HUES48 (cell line): ENCODE measurements at regions not wholly inside any gene's neighbourhood (a gene's known extent, or its start where the extent isn't known, plus 50 kb on each side); places are given as distances from the start of the nearest gene placed in this dataset.

ENCODE experiments used
- H3K27ac ChIP-seq: one replicate; pipeline ENCODE4 v1.7.0; 2013; ENCODE audit warnings: low read depth, low read length, inconsistent platforms
- H3K27me3 ChIP-seq: 2 replicates; pipeline ENCODE4 v1.6.1; 2013; ENCODE audit warnings: mild to moderate bottlenecking, low read length; ENCODE audit not compliant: control insufficient read depth, insufficient read depth
- H3K36me3 ChIP-seq: 2 replicates; pipeline ENCODE4 v1.6.1; 2013; ENCODE audit warnings: low read length; ENCODE audit not compliant: control insufficient read depth, insufficient read depth
- H3K4me1 ChIP-seq: 2 replicates; pipeline ENCODE4 v1.6.1; 2013; ENCODE audit warnings: mild to moderate bottlenecking, low read length; ENCODE audit not compliant: control insufficient read depth, insufficient read depth
- H3K4me3 ChIP-seq: 2 replicates; pipeline ENCODE4 v1.5.1; 2013; ENCODE audit warnings: mild to moderate bottlenecking, low read depth, low read length
- H3K9ac ChIP-seq: 2 replicates; pipeline ENCODE4 v1.6.1; 2013; ENCODE audit warnings: mild to moderate bottlenecking, low read depth, low read length, moderate library complexity
- H3K9me3 ChIP-seq: 2 replicates; pipeline ENCODE4 v1.6.1; 2013; ENCODE audit warnings: low read length; ENCODE audit not compliant: control insufficient read depth, insufficient read depth

- Histone ChIP-seq H3K4me1 (no peaks in the 10 kb centered on the region), H3K27ac (no peak overlapping the region), H3K27me3 (no peaks in the 10 kb centered on the region)
Observed at GRCh38 chr4:126890383-126890782, 742.4 kb upstream of the INTU start.

GRCh38 chr4:126890994-126891393, 741.8 kb upstream of the INTU start:
- no peaks in the 10 kb centered on the region for H3K36me3 ChIP-seq
- H3K9ac ChIP-seq = no peak overlapping the region
- no peak overlapping the region for H3K27ac ChIP-seq
- H3K9me3 ChIP-seq = peaks cover 4% of the 10 kb centered on the region
- no peaks in the 10 kb centered on the region for H3K4me1 ChIP-seq
- no peak overlapping the region for H3K4me3 ChIP-seq
- H3K27me3 ChIP-seq = no peaks in the 10 kb centered on the region

More at GRCh38 chr4:126890383-126890782, 742.4 kb upstream of the INTU start:
- H3K36me3 ChIP-seq = no peaks in the 10 kb centered on the region
- no peak overlapping the region for H3K9ac ChIP-seq
- no peak overlapping the region for H3K4me3 ChIP-seq
- H3K9me3 ChIP-seq = no peaks in the 10 kb centered on the region

- Histone ChIP-seq H3K36me3 (no peaks in the 10 kb centered on the region), H3K4me1 (no peaks in the 10 kb centered on the region), H3K27ac (no peak overlapping the region), H3K27me3 (no peaks in the 10 kb centered on the region), H3K4me3 (no peak overlapping the region), H3K9ac (no peak overlapping the region), H3K9me3 (peaks cover 26% of the 10 kb centered on the region)
Observed at GRCh38 chr4:126894963-126895362, 737.8 kb upstream of the INTU start.

GRCh38 chr4:126895988-126896570, 736.7 kb upstream of the INTU start:
- no peaks in the 10 kb centered on the region for H3K4me1 ChIP-seq
- no peak overlapping the region for H3K4me3 ChIP-seq
- no peak overlapping the region for H3K9ac ChIP-seq
- no peak overlapping the region for H3K27ac ChIP-seq
- H3K9me3 ChIP-seq = peaks cover 26% of the 10 kb centered on the region
- no peaks in the 10 kb centered on the region for H3K27me3 ChIP-seq
- no peaks in the 10 kb centered on the region for H3K36me3 ChIP-seq

GRCh38 chr4:126897038-126897437, 735.7 kb upstream of the INTU start:
- Histone ChIP-seq H3K27ac (no peak overlapping the region), H3K9ac (no peak overlapping the region), H3K4me1 (no peaks in the 10 kb centered on the region), H3K4me3 (no peak overlapping the region), H3K36me3 (no peaks in the 10 kb centered on the region), H3K27me3 (no peaks in the 10 kb centered on the region), H3K9me3 (peaks cover 26% of the 10 kb centered on the region)

GRCh38 chr4:126898815-126899214, 733.9 kb upstream of the INTU start:
- Histone ChIP-seq H3K9me3 (peaks cover 26% of the 10 kb centered on the region), H3K9ac (no peak overlapping the region), H3K4me1 (no peaks in the 10 kb centered on the region), H3K4me3 (no peak overlapping the region), H3K27me3 (no peaks in the 10 kb centered on the region), H3K27ac (no peak overlapping the region), H3K36me3 (no peaks in the 10 kb centered on the region)

GRCh38 chr4:126899331-126899801, 733.4 kb upstream of the INTU start:
- Histone ChIP-seq H3K4me1 (no peaks in the 10 kb centered on the region), H3K27ac (no peak overlapping the region), H3K4me3 (no peak overlapping the region), H3K36me3 (no peaks in the 10 kb centered on the region), H3K27me3 (no peaks in the 10 kb centered on the region), H3K9ac (no peak overlapping the region), H3K9me3 (peaks cover 26% of the 10 kb centered on the region)

GRCh38 chr4:126906466-126906865, 726.3 kb upstream of the INTU start:
- Histone ChIP-seq H3K9me3 (no peaks in the 10 kb centered on the region), H3K9ac (no peak overlapping the region), H3K27ac (no peak overlapping the region), H3K36me3 (no peaks in the 10 kb centered on the region), H3K4me1 (no peaks in the 10 kb centered on the region), H3K27me3 (no peaks in the 10 kb centered on the region), H3K4me3 (no peak overlapping the region)

GRCh38 chr4:126907389-126907788, 725.4 kb upstream of the INTU start:
- H3K9ac ChIP-seq = no peak overlapping the region
- no peaks in the 10 kb centered on the region for H3K27me3 ChIP-seq
- H3K9me3 ChIP-seq = no peaks in the 10 kb centered on the region
- H3K4me1 ChIP-seq = no peaks in the 10 kb centered on the region
- no peak overlapping the region for H3K4me3 ChIP-seq
- H3K36me3 ChIP-seq = no peaks in the 10 kb centered on the region
- H3K27ac ChIP-seq = no peak overlapping the region

GRCh38 chr4:126916049-126916625, 716.6 kb upstream of the INTU start:
- H3K27me3 ChIP-seq = no peaks in the 10 kb centered on the region
- no peaks in the 10 kb centered on the region for H3K4me1 ChIP-seq
- no peak overlapping the region for H3K4me3 ChIP-seq
- no peak overlapping the region for H3K27ac ChIP-seq
- no peaks in the 10 kb centered on the region for H3K36me3 ChIP-seq
- H3K9me3 ChIP-seq = no peaks in the 10 kb centered on the region
- no peak overlapping the region for H3K9ac ChIP-seq

- no peak overlapping the region for H3K9ac ChIP-seq
- H3K4me3 ChIP-seq = no peak overlapping the region
Observed at GRCh38 chr4:126916626-126917140, 716.1 kb upstream of the INTU start.

More at GRCh38 chr4:126916626-126917140, 716.1 kb upstream of the INTU start:
- H3K27me3 ChIP-seq = no peaks in the 10 kb centered on the region
- no peaks in the 10 kb centered on the region for H3K9me3 ChIP-seq
- H3K27ac ChIP-seq = no peak overlapping the region
- no peaks in the 10 kb centered on the region for H3K36me3 ChIP-seq
- H3K4me1 ChIP-seq = no peaks in the 10 kb centered on the region
